ENCODE measurements at regions not wholly inside any gene's neighbourhood (a gene's known extent, or its start where the extent isn't known, plus 50 kb on each side); places are given as distances from the start of the nearest gene placed in this dataset.
"Not testable (repeated sequence)": the region's sequence is repeated elsewhere in the genome, so short reads cannot be mapped to it uniquely, and the experiment has no call there.

GRCh38 chr13:56335775-56336174, 804.9 kb upstream of the PRR20A start:
- in situ Hi-C loops (cut with HindIII; ENCODE audit: low pct_unique_long_range_greater_than_20kb, low sequenced_read_pairs), result no loop called here
- DNase-seq (ENCODE audit: low read depth), result no peak

DNA sequence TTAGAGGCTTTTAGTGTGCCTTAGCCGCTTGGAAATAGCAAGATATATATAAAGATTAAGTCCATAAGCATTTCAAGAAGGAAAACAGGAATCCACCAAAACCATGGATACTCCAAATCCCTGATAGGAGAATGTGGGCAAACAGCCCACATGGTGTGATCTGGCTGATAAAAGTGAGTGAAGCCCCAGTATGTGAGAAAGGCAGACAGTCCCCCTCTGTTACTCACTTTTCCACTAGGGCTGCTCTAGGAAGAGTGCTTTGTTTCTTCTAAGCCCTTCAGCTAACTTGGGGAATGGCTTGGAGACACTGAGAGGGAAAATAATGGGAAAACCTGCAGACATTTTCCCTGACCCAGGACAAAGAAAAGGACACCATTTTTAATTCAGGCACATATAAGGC, 802.3 kb upstream of the PRR20A start:
- in situ Hi-C loops (cut with HindIII; ENCODE audit: low pct_unique_long_range_greater_than_20kb, low sequenced_read_pairs), result no loop called here
- DNase-seq (ENCODE audit: low read depth), result no peak

DNA sequence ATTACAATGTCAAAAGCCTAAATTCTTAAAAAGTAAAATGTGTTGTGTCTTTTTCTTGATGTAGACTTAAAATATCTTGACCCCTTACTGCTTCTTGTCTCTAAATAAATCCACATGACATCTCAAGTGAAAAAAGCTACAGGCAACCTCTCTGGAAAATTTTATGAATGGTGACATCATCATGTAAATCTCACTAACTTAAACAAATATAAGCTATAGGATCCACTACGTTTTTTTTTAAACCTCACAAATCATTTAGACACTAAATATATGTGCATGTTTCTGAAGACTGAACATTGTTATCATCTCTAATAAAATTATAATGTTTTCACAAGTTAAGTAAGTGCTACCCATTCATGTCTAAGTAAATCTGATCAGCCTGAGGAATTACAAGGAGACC, 793.7 kb upstream of the PRR20A start:
- DNase-seq (ENCODE audit: low read depth), result no peak
- in situ Hi-C loops (cut with HindIII; ENCODE audit: low pct_unique_long_range_greater_than_20kb, low sequenced_read_pairs), result no loop called here

DNA sequence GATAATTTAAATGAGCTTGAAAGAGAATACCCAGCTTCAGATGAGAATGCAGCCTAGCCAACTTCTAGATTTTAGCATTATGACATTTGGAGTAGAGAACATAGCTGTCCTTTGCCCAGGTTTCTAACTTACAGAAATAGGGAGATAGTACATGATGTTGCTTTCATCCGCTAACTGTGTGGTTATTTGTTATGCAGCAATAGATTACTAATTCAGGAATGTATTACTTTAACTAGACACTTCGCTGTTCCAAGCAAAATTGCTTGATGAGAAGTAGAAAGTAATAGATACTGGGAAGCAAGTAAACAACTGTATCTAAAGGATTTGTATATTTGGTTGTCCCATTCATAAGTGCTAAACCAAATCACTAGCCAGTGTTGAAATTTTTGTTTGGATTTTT, 790.9 kb upstream of the PRR20A start:
- in situ Hi-C loops (cut with HindIII; ENCODE audit: low pct_unique_long_range_greater_than_20kb, low sequenced_read_pairs), result no loop called here
- DNase-seq (ENCODE audit: low read depth), result peak; percentile 19

- peak; percentile 63 for DNase-seq (ENCODE audit: low read depth)
- in situ Hi-C loops (cut with HindIII; ENCODE audit: low pct_unique_long_range_greater_than_20kb, low sequenced_read_pairs), result no loop called here
Observed at GRCh38 chr13:56351041-56351440, 789.7 kb upstream of the PRR20A start.

- peak; percentile 33 for DNase-seq (ENCODE audit: low read depth)
- in situ Hi-C loops (cut with HindIII; ENCODE audit: low pct_unique_long_range_greater_than_20kb, low sequenced_read_pairs), result no loop called here
Observed at GRCh38 chr13:56352361-56352760, 788.4 kb upstream of the PRR20A start.

DNA sequence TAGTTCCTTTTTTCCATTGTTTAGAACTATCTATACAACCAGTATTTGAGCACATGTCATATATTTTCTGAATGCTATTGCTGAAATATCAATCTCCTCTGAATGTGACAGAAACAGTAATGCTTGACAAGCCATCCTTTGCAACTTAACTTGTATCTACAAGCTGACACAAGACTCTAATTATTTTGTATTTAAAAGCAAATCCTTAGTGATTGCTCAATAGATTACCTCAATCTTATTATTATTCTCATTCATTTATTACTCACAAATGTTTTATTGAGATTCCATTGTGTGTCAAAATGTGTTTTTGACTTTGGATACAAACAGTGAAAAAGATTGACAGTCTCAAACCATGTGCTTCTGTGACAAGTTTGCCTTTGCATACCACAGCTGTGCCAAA, 787.8 kb upstream of the PRR20A start:
- DNase-seq (ENCODE audit: low read depth), result no peak
- in situ Hi-C loops (cut with HindIII; ENCODE audit: low pct_unique_long_range_greater_than_20kb, low sequenced_read_pairs), result no loop called here

DNA sequence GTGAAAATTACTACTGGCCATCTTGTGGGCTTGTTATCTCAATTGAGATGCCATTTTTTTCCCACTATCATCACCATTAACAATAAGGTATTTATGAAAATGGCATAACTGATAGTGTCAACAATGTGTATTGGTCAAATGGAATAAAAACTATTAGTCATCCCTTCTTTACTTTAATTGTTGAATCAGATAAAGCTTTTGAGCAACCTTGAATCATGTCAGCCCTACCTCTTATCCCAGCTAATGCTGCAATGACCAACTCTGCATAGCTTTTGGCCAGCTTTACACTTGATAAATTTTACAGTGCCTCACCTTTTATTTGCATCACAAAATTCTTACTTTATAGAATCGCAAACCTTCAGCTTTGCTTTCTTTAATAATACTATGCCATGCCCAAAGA, 784.0 kb upstream of the PRR20A start:
- in situ Hi-C loops (cut with HindIII; ENCODE audit: low pct_unique_long_range_greater_than_20kb, low sequenced_read_pairs), result no loop called here
- DNase-seq (ENCODE audit: low read depth), result no peak

- no peak for DNase-seq (ENCODE audit: low read depth)
- in situ Hi-C loops (cut with HindIII; ENCODE audit: low pct_unique_long_range_greater_than_20kb, low sequenced_read_pairs), result no loop called here
Observed at GRCh38 chr13:56378566-56378965, 762.2 kb upstream of the PRR20A start.

DNA sequence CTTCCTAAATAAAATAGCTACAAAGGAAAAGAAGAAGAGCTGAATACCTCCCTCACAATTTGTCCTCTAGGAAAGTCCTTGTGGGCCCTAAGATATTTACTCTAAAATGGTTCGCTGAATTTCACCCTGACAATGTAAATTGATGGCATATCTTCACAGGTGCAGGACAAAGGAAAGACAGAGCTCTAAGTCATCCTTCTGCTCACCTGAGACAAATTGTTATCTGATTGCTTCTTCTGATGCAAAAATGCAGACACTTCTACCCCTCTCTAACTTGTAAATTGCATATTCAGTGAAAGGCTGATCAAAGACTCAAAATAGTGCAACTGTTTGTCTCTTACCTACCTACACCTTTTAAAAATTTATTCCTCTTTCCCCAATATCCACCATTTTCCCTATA, 747.2 kb upstream of the PRR20A start:
- in situ Hi-C loops (cut with HindIII; ENCODE audit: low pct_unique_long_range_greater_than_20kb, low sequenced_read_pairs), result no loop called here
- no peak for DNase-seq (ENCODE audit: low read depth)

GRCh38 chr13:56396318-56396717, 744.4 kb upstream of the PRR20A start:
- in situ Hi-C loops (cut with HindIII; ENCODE audit: low pct_unique_long_range_greater_than_20kb, low sequenced_read_pairs), result no loop called here
- DNase-seq (ENCODE audit: low read depth), result no peak

GRCh38 chr13:56400774-56401173, 739.9 kb upstream of the PRR20A start:
- in situ Hi-C loops (cut with HindIII; ENCODE audit: low pct_unique_long_range_greater_than_20kb, low sequenced_read_pairs), result no loop called here
- no peak for DNase-seq (ENCODE audit: low read depth)

GRCh38 chr13:56412856-56413255, 727.9 kb upstream of the PRR20A start:
- in situ Hi-C loops (cut with HindIII; ENCODE audit: low pct_unique_long_range_greater_than_20kb, low sequenced_read_pairs), result no loop called here
- peak; percentile 13 for DNase-seq (ENCODE audit: low read depth)

- DNase-seq (ENCODE audit: low read depth), result peak; percentile 10
- in situ Hi-C loops (cut with HindIII; ENCODE audit: low pct_unique_long_range_greater_than_20kb, low sequenced_read_pairs), result no loop called here
Observed at GRCh38 chr13:56424246-56424645, 716.5 kb upstream of the PRR20A start.

DNA sequence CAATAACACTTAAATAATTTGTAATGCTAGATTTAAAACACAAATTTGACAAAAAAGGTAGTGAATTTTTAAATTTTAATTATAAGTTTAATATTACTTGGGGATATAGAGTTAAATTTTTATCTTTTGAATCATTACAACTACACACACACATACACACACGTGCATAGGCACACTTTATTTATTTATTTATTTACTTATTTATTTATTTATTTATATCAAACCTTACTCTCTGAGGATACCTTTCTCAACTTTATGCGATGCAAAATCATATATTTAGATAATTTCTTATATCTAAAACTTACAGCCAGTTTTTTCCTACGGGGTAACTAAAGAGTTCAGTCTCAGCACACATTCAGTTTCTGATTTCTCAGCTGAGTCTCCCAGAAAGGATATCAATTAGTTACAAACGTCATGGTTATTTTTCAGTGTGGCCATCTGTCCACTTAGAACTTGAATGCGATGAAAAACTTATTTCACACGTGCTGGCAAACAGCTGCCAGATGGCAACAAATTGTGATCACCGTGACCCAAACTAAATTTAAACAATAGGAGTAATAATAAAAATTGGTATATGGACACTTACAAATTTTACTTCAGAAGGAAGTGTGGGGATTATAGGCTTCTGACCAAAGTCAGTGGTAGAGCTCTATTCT, 683.1 kb upstream of the PRR20A start:
- no peak for DNase-seq (ENCODE audit: low read depth)
- in situ Hi-C loops (cut with HindIII; ENCODE audit: low pct_unique_long_range_greater_than_20kb, low sequenced_read_pairs), result no loop called here

DNA sequence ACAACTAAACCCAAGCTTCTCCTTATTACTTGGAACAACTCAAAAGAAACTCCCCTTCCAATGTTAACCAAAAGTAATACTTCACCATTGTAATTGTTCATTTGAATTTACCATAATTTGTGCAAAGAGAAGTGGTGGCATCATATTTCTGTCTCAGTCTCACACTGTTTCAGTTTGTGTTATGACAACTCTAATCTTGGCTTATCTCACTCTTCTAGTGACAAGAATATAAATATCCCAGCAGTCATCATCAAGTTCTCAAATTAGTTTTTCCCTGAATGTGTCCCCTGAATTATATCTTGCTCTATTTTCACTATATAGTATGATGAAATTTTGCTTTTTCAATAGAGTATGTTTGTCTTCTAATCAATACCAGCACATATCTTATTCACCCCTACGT, 681.4 kb upstream of the PRR20A start:
- no peak for DNase-seq (ENCODE audit: low read depth)
- in situ Hi-C loops (cut with HindIII; ENCODE audit: low pct_unique_long_range_greater_than_20kb, low sequenced_read_pairs), result no loop called here

GRCh38 chr13:56501750-56502149, 639.0 kb upstream of the PRR20A start:
- no peak for DNase-seq (ENCODE audit: low read depth)
- in situ Hi-C loops (cut with HindIII; ENCODE audit: low pct_unique_long_range_greater_than_20kb, low sequenced_read_pairs), result no loop called here

GRCh38 chr13:56510836-56511235, 629.9 kb upstream of the PRR20A start:
- DNase-seq (ENCODE audit: low read depth), result no peak
- in situ Hi-C loops (cut with HindIII; ENCODE audit: low pct_unique_long_range_greater_than_20kb, low sequenced_read_pairs), result no loop called here

- DNase-seq (ENCODE audit: low read depth); in situ Hi-C loops (cut with HindIII; ENCODE audit: low pct_unique_long_range_greater_than_20kb, low sequenced_read_pairs): not testable (repeated sequence)
Observed at GRCh38 chr13:56512336-56512735, 628.4 kb upstream of the PRR20A start.

DNA sequence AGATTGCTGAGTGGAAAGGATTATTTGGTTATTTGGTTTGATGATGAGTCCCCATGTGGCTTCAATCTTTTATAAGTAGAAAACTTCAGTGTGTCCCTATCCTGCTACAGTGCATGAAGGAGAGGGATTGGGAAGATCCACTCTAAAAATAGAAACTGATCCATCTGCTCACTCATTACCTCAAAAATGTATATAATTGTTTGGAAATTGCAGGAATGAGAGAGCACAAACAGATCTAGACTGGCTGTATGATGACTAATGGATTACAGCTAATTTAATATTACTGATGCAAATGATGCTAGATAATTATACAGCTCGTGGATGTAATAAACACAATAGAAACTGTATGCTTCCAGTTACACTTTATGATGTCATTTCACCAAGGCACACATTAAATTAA, 625.3 kb upstream of the PRR20A start:
- DNase-seq (ENCODE audit: low read depth), result no peak
- in situ Hi-C loops (cut with HindIII; ENCODE audit: low pct_unique_long_range_greater_than_20kb, low sequenced_read_pairs), result no loop called here

All from Caki2 (cell line).